HG02678 (cell line): ENCODE measurements at regions not wholly inside any gene's neighbourhood (a gene's known extent, or its start where the extent isn't known, plus 50 kb on each side); places are given as distances from the start of the nearest gene placed in this dataset.
A peak's percentile ranks its signal among the peaks of the same experiment; 100 is the strongest.

Experiments used
- ATAC-seq: cut with Tn5 transposase; IDR thresholded peaks from one replicate; pipeline ENCODE4 v1.9.1; 2021; ENCODE audit warnings: mild to moderate bottlenecking, moderate library complexity; ENCODE audit not compliant: unreplicated experiment

GRCh38 chr21:14870853-14871149 is 194.0 kb downstream of the NRIP1 start:
- ATAC-seq = peak; percentile 25

GRCh38 chr21:14869984-14870852 is 194.6 kb downstream of the NRIP1 start:
- peak; percentile 57 for ATAC-seq

- no peak for ATAC-seq
These were observed 197.7 kb downstream of the NRIP1 start for GRCh38 chr21:14866859-14867765.

GRCh38 chr21:14864211-14865021 is 200.4 kb downstream of the NRIP1 start:
- no peak for ATAC-seq

- no peak for ATAC-seq
These were observed 201.0 kb downstream of the NRIP1 start for GRCh38 chr21:14863745-14864210.

GRCh38 chr21:14862794-14863720 is 201.7 kb downstream of the NRIP1 start:
- no peak for ATAC-seq

GRCh38 chr21:14858311-14858710 is 206.5 kb downstream of the NRIP1 start:
- no peak for ATAC-seq

GRCh38 chr21:14857529-14857928 is 207.3 kb downstream of the NRIP1 start:
- ATAC-seq = no peak

- no peak for ATAC-seq
These were observed 214.4 kb downstream of the NRIP1 start for GRCh38 chr21:14850394-14850793.

- ATAC-seq = no peak
These were observed 218.2 kb downstream of the NRIP1 start for GRCh38 chr21:14846621-14847020.

- ATAC-seq = no peak
These were observed 220.8 kb downstream of the NRIP1 start for GRCh38 chr21:14844001-14844400.

GRCh38 chr21:14842601-14843000 is 222.2 kb downstream of the NRIP1 start:
- ATAC-seq = no peak

GRCh38 chr21:14841511-14842472 is 223.0 kb downstream of the NRIP1 start:
- ATAC-seq = no peak

- ATAC-seq = no peak
These were observed 226.4 kb downstream of the NRIP1 start for GRCh38 chr21:14838400-14838799.

GRCh38 chr21:14836950-14837349 is 227.8 kb downstream of the NRIP1 start:
- no peak for ATAC-seq

GRCh38 chr21:14833666-14834351 is 231.0 kb downstream of the NRIP1 start:
- ATAC-seq = no peak

GRCh38 chr21:14833241-14833640 is 231.6 kb downstream of the NRIP1 start:
- no peak for ATAC-seq

- no peak for ATAC-seq
These were observed 234.5 kb downstream of the NRIP1 start for GRCh38 chr21:14830307-14830706.
